Stimulated activated CD8-positive, alpha-beta memory T cell treated with anti-CD3 and anti-CD28 coated beads, Interleukin-15, amount 100 ng/mL, for 48 hours (primary cell): ENCODE measurements at regions not wholly inside any gene's neighbourhood (a gene's known extent, or its start where the extent isn't known, plus 50 kb on each side); places are given as distances from the start of the nearest gene placed in this dataset.

Experiments used
- DNase-seq, 2 donors: peaks; one replicate each; pipeline ENCODE4 v3.0.0-alpha.2; 2020; ENCODE audit warnings: low read depth in 2 of 2

- DNase-seq = no peak
These were observed 235.4 kb downstream of the PTPRU start for GRCh38 chr1:29471487-29472313.

- no peak for DNase-seq
These were observed 234.4 kb downstream of the PTPRU start for GRCh38 chr1:29470788-29471119.

- DNase-seq = no peak
These were observed 233.9 kb downstream of the PTPRU start for GRCh38 chr1:29470087-29470787.

- DNase-seq = no peak
These were observed 233.1 kb downstream of the PTPRU start for GRCh38 chr1:29469457-29469856.

GRCh38 chr1:29467989-29468900, 231.9 kb downstream of the PTPRU start:
- DNase-seq = no peak

- DNase-seq = no peak
These were observed 229.9 kb downstream of the PTPRU start for GRCh38 chr1:29466258-29466657.

- DNase-seq = no peak
These were observed 229.4 kb downstream of the PTPRU start for GRCh38 chr1:29465755-29466154.

- no peak for DNase-seq
These were observed 225.8 kb downstream of the PTPRU start for GRCh38 chr1:29462096-29462495.

GRCh38 chr1:29461115-29461739, 224.9 kb downstream of the PTPRU start:
- no peak for DNase-seq

- DNase-seq = no peak
These were observed 224.4 kb downstream of the PTPRU start for GRCh38 chr1:29460694-29461093.

- DNase-seq = no peak
These were observed 223.8 kb downstream of the PTPRU start for GRCh38 chr1:29460041-29460610.

- DNase-seq = no peak
These were observed 223.3 kb downstream of the PTPRU start for GRCh38 chr1:29459620-29459945.

- no peak for DNase-seq
These were observed 222.7 kb downstream of the PTPRU start for GRCh38 chr1:29458737-29459619.

GRCh38 chr1:29457496-29458368, 221.4 kb downstream of the PTPRU start:
- DNase-seq = no peak

GRCh38 chr1:29456685-29457435, 220.5 kb downstream of the PTPRU start:
- no peak for DNase-seq

GRCh38 chr1:29455781-29456180, 219.5 kb downstream of the PTPRU start:
- DNase-seq = no peak

- no peak for DNase-seq
These were observed 218.5 kb downstream of the PTPRU start for GRCh38 chr1:29454616-29455380.
